C4-2B (cell line): ENCODE measurements at regions not wholly inside any gene's neighbourhood (a gene's known extent, or its start where the extent isn't known, plus 50 kb on each side); places are given as distances from the start of the nearest gene placed in this dataset.

ENCODE experiments used
- CTCF ChIP-seq: fragments of 450-650 bp; conservative IDR thresholded peaks from 2 replicates; pipeline ENCODE4 v1.5.1; 2017; ENCODE audit warnings: mild to moderate bottlenecking
- ZFX ChIP-seq: fragments of 450-650 bp; IDR thresholded peaks from 2 replicates; pipeline ENCODE4 v1.6.1; 2017

- no peak for TF ChIP-seq CTCF
- no peak for TF ChIP-seq ZFX
Measured at GRCh38 chr7:29734246-29734731, 72.0 kb upstream of the WIPF3 start.
